Keratinocyte (primary cell): ENCODE measurements at regions not wholly inside any gene's neighbourhood (a gene's known extent, or its start where the extent isn't known, plus 50 kb on each side); places are given as distances from the start of the nearest gene placed in this dataset.

ENCODE experiments used
- DNase-seq: peaks from one replicate; pipeline ENCODE4 v3.0.0-alpha.2; 2011; ENCODE audit warnings: low read depth, missing footprints, low spot score
- FAIRE-seq: peaks from 2 replicates; lab custom pipeline; 2011; peaks lifted over from hg19 to GRCh38; lab: Jason Lieb, UNC
- H2AFZ ChIP-seq: 2 replicates; pipeline ENCODE4 v1.6.0; 2012; ENCODE audit warnings: low read length, control low read depth, inconsistent platforms; ENCODE audit not compliant: control insufficient read depth
- H3K27ac ChIP-seq: 2 replicates; pipeline ENCODE4 v1.5.1; 2011; ENCODE audit warnings: low read length; ENCODE audit not compliant: control insufficient read depth, insufficient read depth
- H3K27me3 ChIP-seq: 3 replicates; pipeline ENCODE4 v1.6.0; 2011; ENCODE audit warnings: low read length; ENCODE audit not compliant: control insufficient read depth, insufficient read depth; ENCODE audit errors: extremely low read depth
- H3K36me3 ChIP-seq, 2 experiments: 2 replicates in 1 of 2; 3 replicates in 1 of 2; pipeline ENCODE4 v1.5.1; 2011; ENCODE audit warnings: low read length in 2 of 2, mild to moderate bottlenecking in 1 of 2; ENCODE audit not compliant: control insufficient read depth in 2 of 2, insufficient read depth in 2 of 2; ENCODE audit errors: extremely low read depth in 1 of 2
- H3K4me1 ChIP-seq: 3 replicates; pipeline ENCODE4 v1.5.1; 2011; ENCODE audit warnings: low read length; ENCODE audit not compliant: control insufficient read depth, insufficient read depth; ENCODE audit errors: extremely low read depth
- H3K4me2 ChIP-seq: 3 replicates; pipeline ENCODE4 v1.6.0; 2011; ENCODE audit warnings: low read depth, low read length; ENCODE audit not compliant: control insufficient read depth, insufficient read depth; ENCODE audit errors: extremely low read depth
- H3K4me3 ChIP-seq, 3 experiments: fragments of 200-600 bp in 1 of 3; sonication (generic) in 1 of 3; 2 replicates in 2 of 3; 3 replicates in 1 of 3; pipeline ENCODE4 v1.5.1; 2011 to 2016; ENCODE audit warnings: low read length in 3 of 3, mild to moderate bottlenecking in 3 of 3, control low read depth in 2 of 3, inconsistent platforms in 1 of 3, low read depth in 1 of 3, mixed read lengths in 1 of 3, mixed run types in 1 of 3, moderate library complexity in 1 of 3; ENCODE audit not compliant: control insufficient read depth in 2 of 3, insufficient read depth in 2 of 3; ENCODE audit errors: extremely low read depth in 1 of 3
- H3K79me2 ChIP-seq: 2 replicates; pipeline ENCODE4 v1.6.0; 2012; ENCODE audit warnings: low read length; ENCODE audit not compliant: control insufficient read depth, insufficient read depth
- H3K9ac ChIP-seq: 3 replicates; pipeline ENCODE4 v1.6.0; 2011; ENCODE audit warnings: low read length; ENCODE audit not compliant: control insufficient read depth, insufficient read depth; ENCODE audit errors: extremely low read depth
- H3K9me1 ChIP-seq: 3 replicates; pipeline ENCODE4 v1.6.0; 2011; ENCODE audit warnings: low read length; ENCODE audit not compliant: control insufficient read depth, insufficient read depth; ENCODE audit errors: extremely low read depth
- H3K9me3 ChIP-seq: 2 replicates; pipeline ENCODE4 v1.5.1; 2012; ENCODE audit warnings: low read depth, low read length; ENCODE audit not compliant: control insufficient read depth
- H4K20me1 ChIP-seq: 3 replicates; pipeline ENCODE4 v1.6.0; 2011; ENCODE audit warnings: low read length; ENCODE audit not compliant: control insufficient read depth, insufficient read depth; ENCODE audit errors: extremely low read depth
- CTCF ChIP-seq, 3 experiments: IDR thresholded peaks in 1 of 3; conservative IDR thresholded peaks in 1 of 3; optimal IDR thresholded peaks in 1 of 3; 2 replicates in 2 of 3; 3 replicates in 1 of 3; pipeline versions ENCODE3 to v1.5.1; 2011; ENCODE audit warnings: low read length in 3 of 3, mild to moderate bottlenecking in 3 of 3, moderate library complexity in 2 of 3, control low read depth in 1 of 3, inconsistent platforms in 1 of 3; ENCODE audit not compliant: insufficient read depth in 2 of 3; ENCODE audit errors: extremely low read depth in 1 of 3
- EZH2 ChIP-seq: IDR thresholded peaks from one replicate; pipeline ENCODE4 v1.6.1; 2012; ENCODE audit warnings: inconsistent platforms, mild to moderate bottlenecking, low read length, moderate library complexity
- dilution Hi-C: fragments of 300-500 bp; cut with MboI; formaldehyde crosslinking; loops from one replicate; pipeline ENCODE4 v1.7.0; 2020; ENCODE audit warnings: low sequenced_read_pairs; ENCODE audit not compliant: extremely low pct_ligation_motif_present

- H3K79me2 ChIP-seq = no peaks in the 10 kb centered on the region
- no peak for DNase-seq
- H3K27me3 ChIP-seq = no peaks in the 10 kb centered on the region
- no peak overlapping the region for H3K4me3 ChIP-seq
- no peak overlapping the region for H3K27ac ChIP-seq
- no peaks in the 10 kb centered on the region for H3K9me3 ChIP-seq
- H3K4me1 ChIP-seq = peaks cover 10% of the 10 kb centered on the region
- dilution Hi-C loops = no loop called here
- no peak overlapping the region for H3K9ac ChIP-seq
- no peak overlapping the region for H2AFZ ChIP-seq
- no peaks in the 10 kb centered on the region for H3K9me1 ChIP-seq
- no peaks in the 10 kb centered on the region for H3K36me3 ChIP-seq
- peak overlapping the region; percentile 31 for H3K4me2 ChIP-seq
- FAIRE-seq = no peak
- no peaks in the 10 kb centered on the region for H4K20me1 ChIP-seq
- TF ChIP-seq EZH2 (no peak), CTCF (optimal IDR thresholded peaks at IDR 0.05 in 1 of 3, IDR thresholded peaks at IDR 0.05 in 1 of 3, conservative IDR thresholded peaks at IDR 0.05 in 1 of 3; ENCODE audit: extremely low read depth in 1 of 3, insufficient read depth in 2 of 3, low read length in 3 of 3) (no peak)
Measured at GRCh38 chr2:152924219-152924618, 205.8 kb downstream of the ARL6IP6 start.

GRCh38 chr2:152920846-152921245, 202.4 kb downstream of the ARL6IP6 start:
- H3K36me3 ChIP-seq = no peaks in the 10 kb centered on the region
- no peaks in the 10 kb centered on the region for H3K79me2 ChIP-seq
- peaks cover 10% of the 10 kb centered on the region for H3K4me1 ChIP-seq
- H2AFZ ChIP-seq = no peak overlapping the region
- H4K20me1 ChIP-seq = no peaks in the 10 kb centered on the region
- no peak overlapping the region for H3K9ac ChIP-seq
- DNase-seq (no peak), FAIRE-seq (peak; percentile 77)
- H3K27ac ChIP-seq = no peak overlapping the region
- no peak for TF ChIP-seq EZH2
- TF ChIP-seq CTCF (optimal IDR thresholded peaks at IDR 0.05 in 1 of 3, IDR thresholded peaks at IDR 0.05 in 1 of 3, conservative IDR thresholded peaks at IDR 0.05 in 1 of 3; ENCODE audit: extremely low read depth in 1 of 3, insufficient read depth in 2 of 3, low read length in 3 of 3) = peak in 1 of 3 experiments; percentile 3
- H3K9me1 ChIP-seq = no peaks in the 10 kb centered on the region
- H3K27me3 ChIP-seq = no peaks in the 10 kb centered on the region
- dilution Hi-C loops = no loop called here
- no peak overlapping the region for H3K4me2 ChIP-seq
- no peaks in the 10 kb centered on the region for H3K9me3 ChIP-seq
- no peak overlapping the region for H3K4me3 ChIP-seq
